Thyroid gland (tissue), 4 donors: ENCODE measurements at regions not wholly inside any gene's neighbourhood (a gene's known extent, or its start where the extent isn't known, plus 50 kb on each side); places are given as distances from the start of the nearest gene placed in this dataset.

Source experiments
- POLR2A ChIP-seq, 2 donors: fragments of 450-650 bp; IDR thresholded peaks; one replicate each; pipeline ENCODE4 v1.6.1; 2017; ENCODE audit warnings: antibody characterized with exemption in 2 of 2, mild to moderate bottlenecking in 2 of 2, moderate library complexity in 1 of 2
- TF ChIP-seq, protein P1 (sequence below), 6 experiments: fragments of 200-600 bp in 3 of 6; fragments of 450-650 bp in 3 of 6; sonication (generic) in 3 of 6; IDR thresholded peaks; one replicate each; pipeline ENCODE4 v1.5.1; 2016 to 2019; ENCODE audit warnings: antibody characterized with exemption in 6 of 6, mild to moderate bottlenecking in 2 of 6, inconsistent platforms in 1 of 6, moderate library complexity in 1 of 6

DNA sequence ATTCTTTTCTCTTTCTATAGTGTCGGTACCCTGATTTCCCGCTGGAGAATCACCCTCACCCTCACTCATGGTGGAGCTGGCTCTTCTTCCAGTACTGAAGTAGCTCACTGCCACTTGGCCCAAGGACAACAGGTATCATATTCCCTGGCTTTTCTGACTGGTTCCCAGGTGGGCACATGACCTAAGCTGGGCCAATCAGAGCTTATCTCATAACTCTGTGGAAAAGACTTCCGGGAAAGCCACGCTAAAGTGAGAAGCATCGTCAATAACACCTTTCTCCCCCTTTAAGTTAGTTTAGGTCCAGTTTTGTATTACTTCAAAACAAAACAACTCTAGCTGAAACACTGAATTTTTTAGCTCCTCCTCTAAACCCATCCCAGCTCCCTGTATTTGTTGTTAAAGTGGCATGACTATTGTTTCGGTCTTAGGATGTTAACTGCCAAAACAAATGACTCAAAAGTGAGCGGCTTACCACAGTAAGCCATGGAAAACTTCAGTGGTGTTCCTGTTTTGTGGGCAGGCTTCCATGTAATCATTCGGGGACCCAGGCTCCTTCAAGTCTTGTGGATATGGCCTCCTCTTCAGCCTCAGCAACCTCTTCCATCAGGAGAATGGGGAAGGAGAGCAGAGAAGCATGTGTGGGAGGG lies 137.4 kb upstream of the DLX2 start:
- TF ChIP-seq, protein P1, sequence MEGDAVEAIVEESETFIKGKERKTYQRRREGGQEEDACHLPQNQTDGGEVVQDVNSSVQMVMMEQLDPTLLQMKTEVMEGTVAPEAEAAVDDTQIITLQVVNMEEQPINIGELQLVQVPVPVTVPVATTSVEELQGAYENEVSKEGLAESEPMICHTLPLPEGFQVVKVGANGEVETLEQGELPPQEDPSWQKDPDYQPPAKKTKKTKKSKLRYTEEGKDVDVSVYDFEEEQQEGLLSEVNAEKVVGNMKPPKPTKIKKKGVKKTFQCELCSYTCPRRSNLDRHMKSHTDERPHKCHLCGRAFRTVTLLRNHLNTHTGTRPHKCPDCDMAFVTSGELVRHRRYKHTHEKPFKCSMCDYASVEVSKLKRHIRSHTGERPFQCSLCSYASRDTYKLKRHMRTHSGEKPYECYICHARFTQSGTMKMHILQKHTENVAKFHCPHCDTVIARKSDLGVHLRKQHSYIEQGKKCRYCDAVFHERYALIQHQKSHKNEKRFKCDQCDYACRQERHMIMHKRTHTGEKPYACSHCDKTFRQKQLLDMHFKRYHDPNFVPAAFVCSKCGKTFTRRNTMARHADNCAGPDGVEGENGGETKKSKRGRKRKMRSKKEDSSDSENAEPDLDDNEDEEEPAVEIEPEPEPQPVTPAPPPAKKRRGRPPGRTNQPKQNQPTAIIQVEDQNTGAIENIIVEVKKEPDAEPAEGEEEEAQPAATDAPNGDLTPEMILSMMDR (IDR thresholded peaks at IDR 0.05): no peak
- no peak for TF ChIP-seq POLR2A (IDR thresholded peaks at IDR 0.05)
